ENCODE measurements at regions not wholly inside any gene's neighbourhood (a gene's known extent, or its start where the extent isn't known, plus 50 kb on each side); places are given as distances from the start of the nearest gene placed in this dataset.

- Histone ChIP-seq H3K36me3 (ENCODE audit: insufficient read depth, low read length, poor library complexity, severe bottlenecking) (no peaks in the 10 kb centered on the region), H3K4me1 (ENCODE audit: insufficient read depth, low read length, poor library complexity, severe bottlenecking) (peaks cover 4% of the 10 kb centered on the region), H3K4me3 (ENCODE audit: low read depth, low read length, poor library complexity, severe bottlenecking) (no peak overlapping the region), H3K27ac (ENCODE audit: low read depth, low read length, poor library complexity, severe bottlenecking) (no peak overlapping the region), H3K9me3 (ENCODE audit: low read depth, low read length, poor library complexity, severe bottlenecking) (no peaks in the 10 kb centered on the region), H3K27me3 (replicated peaks; ENCODE audit: insufficient read depth, low read depth, low read length, poor library complexity) (peaks cover 93% of the 10 kb centered on the region)
- intact Hi-C loops (cut with micrococcal nuclease; ENCODE audit: unreplicated experiment): no loop called here
- CTCF ChIA-PET: no interaction called here
- no peak for DNase-seq (ENCODE audit: low spot score)
- POLR2A ChIA-PET (ENCODE audit: low non-redundant PET): no interaction called here
- BruUV-seq (replicated peaks): no TSS peak
- TF ChIP-seq EZH2 (IDR thresholded peaks at IDR 0.05; ENCODE audit: borderline replicate concordance, low read depth, low read length, poor library complexity, severe bottlenecking): peak; percentile 86
- TF ChIP-seq CTCF (conservative IDR thresholded peaks at IDR 0.05; ENCODE audit: low read depth, low read length): no peak
These were observed 92.3 kb upstream of the ANO1 start for GRCh38 chr11:69985641-69986439.

DNA sequence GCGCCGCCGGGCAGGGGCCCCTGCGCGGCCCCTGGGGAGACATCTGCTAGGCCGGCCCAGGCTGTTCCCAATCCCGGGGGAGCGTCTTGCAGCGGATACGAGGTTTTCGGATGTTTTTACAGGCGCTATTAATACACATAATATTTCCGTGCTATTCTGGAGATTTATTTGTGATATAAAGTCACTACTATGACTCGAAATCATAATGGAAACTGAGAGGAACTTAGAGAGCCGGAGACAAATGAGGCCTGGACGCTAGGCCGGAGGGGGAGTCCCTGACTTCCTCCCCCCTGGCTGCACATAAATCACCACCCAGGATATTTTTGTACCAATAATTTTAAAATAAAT, 91.7 kb upstream of the ANO1 start:
- Histone ChIP-seq H3K27me3 (replicated peaks; ENCODE audit: insufficient read depth, low read depth, low read length, poor library complexity) (peaks cover 91% of the 10 kb centered on the region), H3K9me3 (ENCODE audit: low read depth, low read length, poor library complexity, severe bottlenecking) (no peaks in the 10 kb centered on the region), H3K27ac (ENCODE audit: low read depth, low read length, poor library complexity, severe bottlenecking) (no peak overlapping the region), H3K4me1 (ENCODE audit: insufficient read depth, low read length, poor library complexity, severe bottlenecking) (peaks cover 4% of the 10 kb centered on the region), H3K4me3 (ENCODE audit: low read depth, low read length, poor library complexity, severe bottlenecking) (no peak overlapping the region), H3K36me3 (ENCODE audit: insufficient read depth, low read length, poor library complexity, severe bottlenecking) (no peaks in the 10 kb centered on the region)
- TF ChIP-seq EZH2 (IDR thresholded peaks at IDR 0.05; ENCODE audit: borderline replicate concordance, low read depth, low read length, poor library complexity, severe bottlenecking) (no peak), CTCF (conservative IDR thresholded peaks at IDR 0.05; ENCODE audit: low read depth, low read length) (no peak)
- POLR2A ChIA-PET (ENCODE audit: low non-redundant PET): interaction anchor here (0.5 kb wide), 1 partner anchor 688 kb away, joined by 5 read pairs; no protein-coding TSS in a partner anchor
- intact Hi-C loops (cut with micrococcal nuclease; ENCODE audit: unreplicated experiment): no loop called here
- no TSS peak for BruUV-seq (replicated peaks)
- no peak for DNase-seq (ENCODE audit: low spot score)
- CTCF ChIA-PET: no interaction called here

- CTCF ChIA-PET: no interaction called here
- POLR2A ChIA-PET (ENCODE audit: low non-redundant PET): interaction anchor here (0.5 kb wide), 1 partner anchor 688 kb away, joined by 5 read pairs; no protein-coding TSS in a partner anchor
- H3K27me3 ChIP-seq (replicated peaks; ENCODE audit: insufficient read depth, low read depth, low read length, poor library complexity): peaks cover 91% of the 10 kb centered on the region
These were observed 91.3 kb upstream of the ANO1 start for GRCh38 chr11:69986830-69987229.

More at GRCh38 chr11:69986830-69987229, 91.3 kb upstream of the ANO1 start:
- TF ChIP-seq CTCF (conservative IDR thresholded peaks at IDR 0.05; ENCODE audit: low read depth, low read length) (no peak), EZH2 (IDR thresholded peaks at IDR 0.05; ENCODE audit: borderline replicate concordance, low read depth, low read length, poor library complexity, severe bottlenecking) (no peak)
- intact Hi-C loops (cut with micrococcal nuclease; ENCODE audit: unreplicated experiment): no loop called here
- Histone ChIP-seq H3K27ac (ENCODE audit: low read depth, low read length, poor library complexity, severe bottlenecking) (no peak overlapping the region), H3K4me1 (ENCODE audit: insufficient read depth, low read length, poor library complexity, severe bottlenecking) (peaks cover 4% of the 10 kb centered on the region), H3K9me3 (ENCODE audit: low read depth, low read length, poor library complexity, severe bottlenecking) (no peaks in the 10 kb centered on the region), H3K4me3 (ENCODE audit: low read depth, low read length, poor library complexity, severe bottlenecking) (no peak overlapping the region), H3K36me3 (ENCODE audit: insufficient read depth, low read length, poor library complexity, severe bottlenecking) (no peaks in the 10 kb centered on the region)
- DNase-seq (ENCODE audit: low spot score): no peak
- no TSS peak for BruUV-seq (replicated peaks)

Measured in A673 (cell line).